CD4-positive, CD25-positive, alpha-beta regulatory T cell (primary cell): ENCODE measurements at regions not wholly inside any gene's neighbourhood (a gene's known extent, or its start where the extent isn't known, plus 50 kb on each side); places are given as distances from the start of the nearest gene placed in this dataset.

Experiments
- ATAC-seq, 2 donors: fragments of 150-1000 bp; cut with Tn5 transposase; one replicate each; pipeline ENCODE4 v1.10.0; 2021; ENCODE audit warnings: low read depth in 2 of 2, moderate number of reproducible peaks in 2 of 2, moderate library complexity in 1 of 2
- DNase-seq, 3 donors: peaks; one replicate each; pipeline versions ENCODE4 v3.0.0 to v3.0.0-alpha.2; 2012 to 2022; ENCODE audit warnings: mixed read lengths in 1 of 3
- H3K27ac ChIP-seq: one replicate; pipeline ENCODE4 v1.7.0; 2013; ENCODE audit warnings: mild to moderate bottlenecking, low read length; ENCODE audit not compliant: insufficient read depth, poor library complexity, severe bottlenecking
- H3K27me3 ChIP-seq: one replicate; pipeline ENCODE4 v1.7.0; 2013; ENCODE audit warnings: low read length; ENCODE audit not compliant: control insufficient read depth, insufficient read depth
- H3K36me3 ChIP-seq: one replicate; pipeline ENCODE4 v1.7.0; 2013; ENCODE audit warnings: mild to moderate bottlenecking, low read length, moderate library complexity; ENCODE audit not compliant: control insufficient read depth, insufficient read depth
- H3K4me1 ChIP-seq: 2 replicates; pipeline ENCODE4 v1.7.0; 2013; ENCODE audit warnings: mild to moderate bottlenecking, low read length; ENCODE audit not compliant: insufficient read depth, control insufficient read depth, poor library complexity, severe bottlenecking
- H3K4me3 ChIP-seq: one replicate; pipeline ENCODE4 v1.7.0; 2013; ENCODE audit warnings: low read depth, mild to moderate bottlenecking, low read length, moderate library complexity
- H3K9me3 ChIP-seq, 2 experiments: 1 replicate in 1 of 2; 2 replicates in 1 of 2; pipeline ENCODE4 v1.7.0; 2013; ENCODE audit warnings: low read length in 2 of 2, mild to moderate bottlenecking in 1 of 2, moderate library complexity in 1 of 2; ENCODE audit not compliant: control insufficient read depth in 2 of 2
- H3K27ac Mint-ChIP-seq, 3 donors: one replicate each; pipeline ENCODE4 v1.8.0; 2020 to 2022; ENCODE audit warnings: mild to moderate bottlenecking in 3 of 3, mixed read lengths in 3 of 3, moderate library complexity in 2 of 3
- H3K27me3 Mint-ChIP-seq: one replicate; pipeline ENCODE4 v1.8.0; 2022; ENCODE audit warnings: mild to moderate bottlenecking, mixed read lengths
- H3K36me3 Mint-ChIP-seq: one replicate; pipeline ENCODE4 v1.8.0; 2020; ENCODE audit warnings: mixed read lengths
- H3K4me1 Mint-ChIP-seq, 4 donors: one replicate each; pipeline ENCODE4 v1.8.0; 2020 to 2022; ENCODE audit warnings: mixed read lengths in 4 of 4, mild to moderate bottlenecking in 1 of 4
- H3K4me3 Mint-ChIP-seq, 4 donors: one replicate each; pipeline ENCODE4 v1.8.0; 2020 to 2022; ENCODE audit warnings: mild to moderate bottlenecking in 4 of 4, mixed read lengths in 4 of 4, moderate library complexity in 3 of 4
- H3K9me3 Mint-ChIP-seq, 7 donors: one replicate each; pipeline ENCODE4 v1.8.0; 2020 to 2022; ENCODE audit warnings: mixed read lengths in 7 of 7, mild to moderate bottlenecking in 3 of 7, moderate library complexity in 2 of 7

GRCh38 chr3:166372571-166373106 is 535.4 kb upstream of the BCHE start:
- Histone ChIP-seq H3K9me3 (peaks cover 2 to 5% of the 10 kb centered on the region in 2 experiments), H3K4me1 (no peaks in the 10 kb centered on the region), H3K27ac (no peak overlapping the region), H3K27me3 (no peaks in the 10 kb centered on the region), H3K4me3 (no peak overlapping the region), H3K36me3 (no peaks in the 10 kb centered on the region)
- H3K27me3 Mint-ChIP-seq, result no peaks in the 10 kb centered on the region
- no peak overlapping the region for H3K4me3 Mint-ChIP-seq
- peaks cover 2 to 33% (median 11%) of the 10 kb centered on the region in 7 donors for H3K9me3 Mint-ChIP-seq
- ATAC-seq (no peak), DNase-seq (no peak)
- H3K27ac Mint-ChIP-seq, result no peak overlapping the region
- H3K36me3 Mint-ChIP-seq, result no peaks in the 10 kb centered on the region
- no peaks in the 10 kb centered on the region for H3K4me1 Mint-ChIP-seq

GRCh38 chr3:166367947-166368533 is 530.8 kb upstream of the BCHE start:
- ATAC-seq (no peak), DNase-seq (no peak)
- Mint-ChIP-seq H3K36me3 (no peaks in the 10 kb centered on the region), H3K27ac (no peak overlapping the region), H3K9me3 (peaks cover 2 to 13% (median 9%) of the 10 kb centered on the region in 7 donors), H3K4me1 (no peaks in the 10 kb centered on the region), H3K27me3 (no peaks in the 10 kb centered on the region), H3K4me3 (no peak overlapping the region)
- H3K27ac ChIP-seq, result no peak overlapping the region
- H3K27me3 ChIP-seq, result no peaks in the 10 kb centered on the region
- H3K4me3 ChIP-seq, result no peak overlapping the region
- H3K9me3 ChIP-seq, result peaks cover 2 to 5% of the 10 kb centered on the region in 2 experiments
- no peaks in the 10 kb centered on the region for H3K36me3 ChIP-seq
- H3K4me1 ChIP-seq, result no peaks in the 10 kb centered on the region

DNA sequence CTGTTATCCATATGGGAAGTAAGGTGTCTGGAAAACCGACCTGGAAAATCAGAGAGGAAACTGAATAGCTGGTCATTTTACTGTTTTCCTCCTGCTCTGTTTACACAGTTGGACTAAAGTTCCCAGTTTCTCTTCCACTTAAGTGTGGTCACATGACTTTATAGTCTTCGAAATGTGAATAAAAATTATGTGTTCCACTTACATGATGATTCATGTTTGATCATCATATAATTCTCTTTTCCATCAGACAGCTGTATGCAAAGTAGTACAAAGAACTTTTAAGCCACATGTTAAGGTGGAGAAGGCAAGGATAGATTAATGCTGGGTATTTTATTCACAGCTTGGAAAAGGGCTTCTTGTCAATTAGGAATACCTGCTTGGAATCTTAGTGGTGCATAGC is 525.5 kb upstream of the BCHE start:
- H3K27ac Mint-ChIP-seq, result no peak overlapping the region
- H3K36me3 Mint-ChIP-seq, result no peaks in the 10 kb centered on the region

GRCh38 chr3:166360720-166361119 is 523.5 kb upstream of the BCHE start:
- H3K4me3 Mint-ChIP-seq, result no peak overlapping the region
- H3K36me3 ChIP-seq, result no peaks in the 10 kb centered on the region
- ATAC-seq, result no peak
- H3K4me1 Mint-ChIP-seq, result no peaks in the 10 kb centered on the region
- no peaks in the 10 kb centered on the region for H3K9me3 ChIP-seq
- peaks cover 0 to 7% (median 3%) of the 10 kb centered on the region in 7 donors for H3K9me3 Mint-ChIP-seq
- H3K4me3 ChIP-seq, result no peak overlapping the region
- H3K27me3 ChIP-seq, result no peaks in the 10 kb centered on the region
- no peak for DNase-seq
- no peaks in the 10 kb centered on the region for H3K27me3 Mint-ChIP-seq
- no peak overlapping the region for H3K27ac ChIP-seq
- no peaks in the 10 kb centered on the region for H3K4me1 ChIP-seq
- H3K36me3 Mint-ChIP-seq, result no peaks in the 10 kb centered on the region
- no peak overlapping the region for H3K27ac Mint-ChIP-seq

More for the DNA sequence above, 525.5 kb upstream of the BCHE start:
- H3K4me3 ChIP-seq, result no peak overlapping the region
- Mint-ChIP-seq H3K4me1 (no peaks in the 10 kb centered on the region), H3K27me3 (no peaks in the 10 kb centered on the region), H3K4me3 (no peak overlapping the region), H3K9me3 (peaks cover 0 to 7% (median 2%) of the 10 kb centered on the region in 7 donors)
- no peaks in the 10 kb centered on the region for H3K36me3 ChIP-seq
- ATAC-seq (no peak), DNase-seq (no peak)
- H3K4me1 ChIP-seq, result no peaks in the 10 kb centered on the region
- no peaks in the 10 kb centered on the region for H3K9me3 ChIP-seq
- no peak overlapping the region for H3K27ac ChIP-seq
- H3K27me3 ChIP-seq, result no peaks in the 10 kb centered on the region

DNA sequence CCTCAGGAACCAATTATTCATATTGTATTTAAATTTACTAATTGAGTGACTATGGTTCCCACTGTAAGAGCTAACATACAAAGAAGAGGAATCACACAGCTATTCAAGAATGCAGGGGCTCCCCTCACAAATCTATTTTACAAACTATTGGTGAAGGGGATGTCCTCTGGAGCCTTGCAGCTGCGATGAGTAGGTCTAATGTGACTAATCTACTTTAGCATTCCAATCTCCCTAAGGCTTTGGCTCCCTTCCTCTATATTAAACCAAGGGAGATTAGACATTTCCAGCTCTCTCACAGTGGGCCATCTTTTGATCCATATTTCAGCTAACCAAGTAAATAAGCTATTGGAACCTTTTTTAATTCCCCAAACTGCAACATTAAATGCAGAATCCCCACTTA is 514.2 kb upstream of the BCHE start:
- H3K9me3 Mint-ChIP-seq, result peaks cover 1 to 22% (median 14%) of the 10 kb centered on the region in 7 donors
- H3K36me3 Mint-ChIP-seq, result no peaks in the 10 kb centered on the region
- Histone ChIP-seq H3K4me1 (no peaks in the 10 kb centered on the region), H3K27me3 (no peaks in the 10 kb centered on the region), H3K27ac (no peak overlapping the region), H3K9me3 (peaks cover 8 to 18% of the 10 kb centered on the region in 2 experiments), H3K36me3 (no peaks in the 10 kb centered on the region), H3K4me3 (no peak overlapping the region)
- no peaks in the 10 kb centered on the region for H3K27me3 Mint-ChIP-seq
- ATAC-seq (no peak), DNase-seq (no peak)
- H3K27ac Mint-ChIP-seq, result no peak overlapping the region
- no peaks in the 10 kb centered on the region for H3K4me1 Mint-ChIP-seq
- no peak overlapping the region for H3K4me3 Mint-ChIP-seq

- Histone ChIP-seq H3K36me3 (no peaks in the 10 kb centered on the region), H3K4me1 (no peaks in the 10 kb centered on the region), H3K4me3 (no peak overlapping the region), H3K27me3 (no peaks in the 10 kb centered on the region), H3K9me3 (no peaks in the 10 kb centered on the region), H3K27ac (no peak overlapping the region)
- no peaks in the 10 kb centered on the region for H3K36me3 Mint-ChIP-seq
- no peak overlapping the region for H3K27ac Mint-ChIP-seq
- no peak overlapping the region for H3K4me3 Mint-ChIP-seq
- ATAC-seq, result no peak
- DNase-seq, result no peak
- peaks cover 0 to 16% (median 5%) of the 10 kb centered on the region in 7 donors for H3K9me3 Mint-ChIP-seq
- H3K4me1 Mint-ChIP-seq, result no peaks in the 10 kb centered on the region
- H3K27me3 Mint-ChIP-seq, result no peaks in the 10 kb centered on the region
Measured at GRCh38 chr3:166340604-166341266, 503.5 kb upstream of the BCHE start.

GRCh38 chr3:166324401-166324800 is 487.2 kb upstream of the BCHE start:
- ATAC-seq (no peak), DNase-seq (no peak)
- Histone ChIP-seq H3K9me3 (no peaks in the 10 kb centered on the region), H3K27ac (no peak overlapping the region), H3K4me3 (no peak overlapping the region), H3K36me3 (no peaks in the 10 kb centered on the region), H3K27me3 (no peaks in the 10 kb centered on the region), H3K4me1 (no peaks in the 10 kb centered on the region)
- Mint-ChIP-seq H3K27ac (no peak overlapping the region), H3K9me3 (peaks cover 4 to 13% (median 6%) of the 10 kb centered on the region in 7 donors), H3K4me1 (no peaks in the 10 kb centered on the region), H3K27me3 (no peaks in the 10 kb centered on the region), H3K4me3 (no peak overlapping the region), H3K36me3 (no peaks in the 10 kb centered on the region)

GRCh38 chr3:166322391-166322790 is 485.2 kb upstream of the BCHE start:
- Mint-ChIP-seq H3K4me3 (no peak overlapping the region), H3K27me3 (no peaks in the 10 kb centered on the region), H3K36me3 (no peaks in the 10 kb centered on the region), H3K9me3 (peaks cover 3 to 19% (median 4%) of the 10 kb centered on the region in 7 donors), H3K4me1 (no peaks in the 10 kb centered on the region), H3K27ac (no peak overlapping the region)
- Histone ChIP-seq H3K4me1 (no peaks in the 10 kb centered on the region), H3K27ac (no peak overlapping the region), H3K9me3 (no peaks in the 10 kb centered on the region), H3K27me3 (no peaks in the 10 kb centered on the region), H3K4me3 (no peak overlapping the region), H3K36me3 (no peaks in the 10 kb centered on the region)
- ATAC-seq, result no peak
- DNase-seq, result no peak
